ENCODE measurements at regions not wholly inside any gene's neighbourhood (a gene's known extent, or its start where the extent isn't known, plus 50 kb on each side); places are given as distances from the start of the nearest gene placed in this dataset.

- no peak for TF ChIP-seq FOXK2 (IDR thresholded peaks at IDR 0.05)
- no peak for TF ChIP-seq BHLHE40 (IDR thresholded peaks at IDR 0.05; ENCODE audit: borderline replicate concordance)
Observed at GRCh38 chr6:18062733-18063132, 59.7 kb downstream of the NHLRC1 start.
